A673 (cell line): ENCODE measurements at regions not wholly inside any gene's neighbourhood (a gene's known extent, or its start where the extent isn't known, plus 50 kb on each side); places are given as distances from the start of the nearest gene placed in this dataset.

ENCODE experiments used
- BruUV-seq: library from RNA; stranded (reverse); fragments of 400-500 nt; replicated peaks from 2 replicates; lab custom pipeline; 2021; lab: Mats Ljungman, UMichigan
- CTCF ChIA-PET: fragments of 300-600 bp; sonication (Branson Sonifier 250); formaldehyde crosslinking; loops from one replicate; lab custom pipeline; 2022; ENCODE audit warnings: antibody characterized with exemption; lab: Charles Lee
- POLR2A ChIA-PET: fragments of 300-600 bp; sonication (Branson Sonifier 250); formaldehyde crosslinking; loops from one replicate; lab custom pipeline; 2022; ENCODE audit warnings: antibody characterized with exemption; ENCODE audit not compliant: low non-redundant PET; lab: Charles Lee
- DNase-seq: peaks from one replicate; pipeline ENCODE4 v3.0.0-alpha.2; 2015; ENCODE audit warnings: low spot score
- H3K27ac ChIP-seq: fragments of 200-600 bp; sonication (generic); 2 replicates; pipeline ENCODE4 v1.5.1; 2016; ENCODE audit warnings: mixed run types, low read depth, mild to moderate bottlenecking, mixed read lengths, antibody characterized with exemption, low read length; ENCODE audit not compliant: poor library complexity, severe bottlenecking
- H3K27me3 ChIP-seq: fragments of 200-600 bp; sonication (generic); replicated peaks from 2 replicates; pipeline ENCODE4 v1.6.1; 2017; ENCODE audit warnings: mixed run types, low read depth, mild to moderate bottlenecking, mixed read lengths, antibody characterized with exemption, low read length; ENCODE audit not compliant: insufficient read depth, poor library complexity
- H3K36me3 ChIP-seq: fragments of 200-600 bp; sonication (generic); 2 replicates; pipeline ENCODE4 v1.6.1; 2016; ENCODE audit warnings: mixed run types, mild to moderate bottlenecking, mixed read lengths, antibody characterized with exemption, low read length; ENCODE audit not compliant: insufficient read depth, poor library complexity, severe bottlenecking
- H3K4me1 ChIP-seq: fragments of 200-600 bp; sonication (generic); 2 replicates; pipeline ENCODE4 v1.6.1; 2017; ENCODE audit warnings: mixed run types, mild to moderate bottlenecking, mixed read lengths, antibody characterized with exemption, low read length; ENCODE audit not compliant: insufficient read depth, poor library complexity, severe bottlenecking
- H3K4me3 ChIP-seq: fragments of 200-600 bp; sonication (generic); 2 replicates; pipeline ENCODE4 v1.5.1; 2016; ENCODE audit warnings: low read depth, mixed run types, mild to moderate bottlenecking, mixed read lengths, low read length; ENCODE audit not compliant: poor library complexity, severe bottlenecking
- H3K9me3 ChIP-seq: fragments of 200-600 bp; sonication (generic); 2 replicates; pipeline ENCODE4 v1.6.1; 2016; ENCODE audit warnings: mixed run types, low read depth, mild to moderate bottlenecking, mixed read lengths, antibody characterized with exemption, low read length; ENCODE audit not compliant: poor library complexity, severe bottlenecking
- EZH2 ChIP-seq: fragments of 200-600 bp; sonication (generic); IDR thresholded peaks from 2 replicates; pipeline ENCODE4 v1.6.1; 2017; ENCODE audit warnings: borderline replicate concordance, low read depth, mild to moderate bottlenecking, mixed read lengths, antibody characterized with exemption, low read length; ENCODE audit not compliant: poor library complexity, severe bottlenecking
- intact Hi-C: fragments of 100-400 bp; cut with micrococcal nuclease; formaldehyde crosslinking; loops from one replicate; pipeline ENCODE4 v1.10.0; 2022; ENCODE audit not compliant: unreplicated experiment
- TF ChIP-seq, protein P1 (sequence below): fragments of 300-800, 200-600 bp; sonication (generic); conservative IDR thresholded peaks from 2 replicates; pipeline ENCODE4 v1.5.1; 2017; ENCODE audit warnings: low read depth, mild to moderate bottlenecking, antibody characterized with exemption, low read length, moderate library complexity, mixed read lengths

DNA sequence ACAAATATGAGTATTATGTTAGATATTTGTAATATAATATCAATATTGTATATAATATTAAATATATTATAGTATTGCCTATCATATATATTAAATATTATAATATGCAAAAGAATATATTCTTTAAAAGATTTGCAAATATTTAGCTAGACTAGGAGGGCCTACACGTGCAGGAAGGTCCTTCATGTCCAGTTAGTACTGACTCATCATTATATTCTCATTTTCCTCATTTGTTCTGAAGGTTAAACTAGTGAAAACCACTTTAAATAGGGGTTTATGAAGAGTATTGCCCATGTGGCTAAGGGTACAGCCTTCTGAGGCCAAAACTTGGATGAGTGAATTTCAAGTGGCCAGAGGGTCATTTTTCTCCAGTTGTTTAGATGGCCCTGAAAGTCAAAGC is 293.0 kb upstream of the VRK2 start:
- H3K9me3 ChIP-seq = no peaks in the 10 kb centered on the region
- H3K4me1 ChIP-seq = peaks cover 5% of the 10 kb centered on the region
- no peaks in the 10 kb centered on the region for H3K27me3 ChIP-seq
- ChIA-PET POLR2A (no interaction called here), CTCF (no interaction called here)
- H3K36me3 ChIP-seq = no peaks in the 10 kb centered on the region
- no TSS peak for BruUV-seq
- no peak for TF ChIP-seq EZH2
- TF ChIP-seq, protein P1, sequence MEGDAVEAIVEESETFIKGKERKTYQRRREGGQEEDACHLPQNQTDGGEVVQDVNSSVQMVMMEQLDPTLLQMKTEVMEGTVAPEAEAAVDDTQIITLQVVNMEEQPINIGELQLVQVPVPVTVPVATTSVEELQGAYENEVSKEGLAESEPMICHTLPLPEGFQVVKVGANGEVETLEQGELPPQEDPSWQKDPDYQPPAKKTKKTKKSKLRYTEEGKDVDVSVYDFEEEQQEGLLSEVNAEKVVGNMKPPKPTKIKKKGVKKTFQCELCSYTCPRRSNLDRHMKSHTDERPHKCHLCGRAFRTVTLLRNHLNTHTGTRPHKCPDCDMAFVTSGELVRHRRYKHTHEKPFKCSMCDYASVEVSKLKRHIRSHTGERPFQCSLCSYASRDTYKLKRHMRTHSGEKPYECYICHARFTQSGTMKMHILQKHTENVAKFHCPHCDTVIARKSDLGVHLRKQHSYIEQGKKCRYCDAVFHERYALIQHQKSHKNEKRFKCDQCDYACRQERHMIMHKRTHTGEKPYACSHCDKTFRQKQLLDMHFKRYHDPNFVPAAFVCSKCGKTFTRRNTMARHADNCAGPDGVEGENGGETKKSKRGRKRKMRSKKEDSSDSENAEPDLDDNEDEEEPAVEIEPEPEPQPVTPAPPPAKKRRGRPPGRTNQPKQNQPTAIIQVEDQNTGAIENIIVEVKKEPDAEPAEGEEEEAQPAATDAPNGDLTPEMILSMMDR = no peak
- H3K4me3 ChIP-seq = no peak overlapping the region
- intact Hi-C loops = loop anchor here (10.0 kb wide), 1 partner anchor 371 kb away; no protein-coding TSS in a partner anchor
- no peak for DNase-seq
- no peak overlapping the region for H3K27ac ChIP-seq

GRCh38 chr2:57758686-57759085 is 287.9 kb upstream of the VRK2 start:
- TF ChIP-seq, protein P1 = no peak
- no peak for TF ChIP-seq EZH2
- Histone ChIP-seq H3K36me3 (no peaks in the 10 kb centered on the region), H3K27me3 (no peaks in the 10 kb centered on the region), H3K27ac (no peak overlapping the region), H3K4me1 (peaks cover 13% of the 10 kb centered on the region), H3K9me3 (no peaks in the 10 kb centered on the region), H3K4me3 (no peak overlapping the region)
- DNase-seq = no peak
- intact Hi-C loops = loop anchor here (1.0 to 10.0 kb wide), 3 partner anchors 149 to 690 kb away; no protein-coding TSS in a partner anchor
- CTCF ChIA-PET = no interaction called here
- no TSS peak for BruUV-seq
- POLR2A ChIA-PET = no interaction called here

GRCh38 chr2:57759131-57759530 is 287.5 kb upstream of the VRK2 start:
- no TSS peak for BruUV-seq
- intact Hi-C loops = loop anchor here (1.0 to 10.0 kb wide), 3 partner anchors 148 to 689 kb away; no protein-coding TSS in a partner anchor
- POLR2A ChIA-PET = no interaction called here

More at GRCh38 chr2:57759131-57759530, 287.5 kb upstream of the VRK2 start:
- no peaks in the 10 kb centered on the region for H3K27me3 ChIP-seq
- DNase-seq = no peak
- TF ChIP-seq EZH2 = no peak
- TF ChIP-seq, protein P1 = no peak
- H3K9me3 ChIP-seq = no peaks in the 10 kb centered on the region
- CTCF ChIA-PET = interaction anchor here (1.1 kb wide), 1 partner anchor 689 kb away, joined by 11 read pairs; no protein-coding TSS in a partner anchor
- H3K4me3 ChIP-seq = no peak overlapping the region
- no peak overlapping the region for H3K27ac ChIP-seq
- no peaks in the 10 kb centered on the region for H3K36me3 ChIP-seq
- peaks cover 13% of the 10 kb centered on the region for H3K4me1 ChIP-seq
